MV-4-11 (cell line): ENCODE measurements at regions not wholly inside any gene's neighbourhood (a gene's known extent, or its start where the extent isn't known, plus 50 kb on each side); places are given as distances from the start of the nearest gene placed in this dataset.
"Not testable (repeated sequence)": the region's sequence is repeated elsewhere in the genome, so short reads cannot be mapped to it uniquely, and the experiment has no call there.

ENCODE experiments used
- DNase-seq: peaks from one replicate; lab custom pipeline; 2025; lab: John Stamatoyannopoulos, UW

GRCh38 chr10:47626975-47627374, 103.5 kb upstream of the AGAP9 start:
- DNase-seq: not testable (repeated sequence)

GRCh38 chr10:47622719-47623118, 99.3 kb upstream of the AGAP9 start:
- peak; percentile 74 for DNase-seq

DNA sequence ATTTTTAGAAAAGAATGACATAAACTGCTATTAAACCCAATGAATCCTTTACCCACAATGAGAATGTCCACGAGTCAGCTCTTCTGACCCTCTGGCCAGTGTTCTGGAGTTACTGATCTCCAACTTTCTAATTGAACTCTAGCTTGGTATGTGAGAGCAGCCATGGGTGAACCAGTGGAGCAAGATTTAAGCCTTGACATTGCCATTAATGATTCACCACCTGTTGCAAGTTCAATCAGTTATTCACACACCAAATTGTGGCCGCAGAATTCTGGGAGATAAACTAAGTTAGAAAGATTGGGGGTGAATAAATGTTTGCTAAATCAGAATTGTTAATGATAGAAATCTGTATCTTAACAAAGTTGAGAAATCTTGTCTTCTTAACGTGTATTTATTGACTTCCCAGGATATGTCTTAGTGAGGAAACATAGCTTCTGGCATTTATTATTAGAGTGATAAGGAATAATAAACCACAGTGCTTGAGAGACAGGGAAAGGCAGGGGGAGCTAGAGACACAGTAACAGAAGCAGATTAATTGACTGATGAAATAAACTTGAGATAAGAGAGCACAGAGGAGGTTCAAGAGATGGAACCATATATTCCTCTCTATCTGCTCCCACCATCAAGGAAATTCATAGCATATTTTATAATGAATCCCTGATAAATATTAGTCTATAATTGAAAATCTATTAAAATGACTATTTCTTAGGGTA, 96.0 kb upstream of the AGAP9 start:
- not testable (repeated sequence) for DNase-seq

DNA sequence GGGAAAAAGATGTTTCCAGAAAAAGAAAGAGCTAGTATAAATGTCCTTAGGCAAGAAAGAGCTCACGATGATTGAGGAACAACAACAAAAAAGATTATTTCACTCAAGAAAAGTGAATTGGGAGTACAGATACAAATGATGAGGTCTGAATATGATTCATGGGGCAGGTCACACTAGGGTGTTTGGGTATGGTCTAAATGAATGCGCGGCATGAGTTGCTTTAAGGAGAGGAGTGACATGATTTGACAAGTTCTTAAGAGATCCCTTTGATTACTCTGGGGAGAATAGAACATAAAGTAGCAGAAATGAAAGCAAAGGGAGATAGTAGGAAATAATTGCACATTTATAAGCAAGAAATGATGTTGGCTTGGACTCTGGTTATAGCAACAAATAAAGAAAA, 85.9 kb upstream of the AGAP9 start:
- DNase-seq: not testable (repeated sequence)

DNA sequence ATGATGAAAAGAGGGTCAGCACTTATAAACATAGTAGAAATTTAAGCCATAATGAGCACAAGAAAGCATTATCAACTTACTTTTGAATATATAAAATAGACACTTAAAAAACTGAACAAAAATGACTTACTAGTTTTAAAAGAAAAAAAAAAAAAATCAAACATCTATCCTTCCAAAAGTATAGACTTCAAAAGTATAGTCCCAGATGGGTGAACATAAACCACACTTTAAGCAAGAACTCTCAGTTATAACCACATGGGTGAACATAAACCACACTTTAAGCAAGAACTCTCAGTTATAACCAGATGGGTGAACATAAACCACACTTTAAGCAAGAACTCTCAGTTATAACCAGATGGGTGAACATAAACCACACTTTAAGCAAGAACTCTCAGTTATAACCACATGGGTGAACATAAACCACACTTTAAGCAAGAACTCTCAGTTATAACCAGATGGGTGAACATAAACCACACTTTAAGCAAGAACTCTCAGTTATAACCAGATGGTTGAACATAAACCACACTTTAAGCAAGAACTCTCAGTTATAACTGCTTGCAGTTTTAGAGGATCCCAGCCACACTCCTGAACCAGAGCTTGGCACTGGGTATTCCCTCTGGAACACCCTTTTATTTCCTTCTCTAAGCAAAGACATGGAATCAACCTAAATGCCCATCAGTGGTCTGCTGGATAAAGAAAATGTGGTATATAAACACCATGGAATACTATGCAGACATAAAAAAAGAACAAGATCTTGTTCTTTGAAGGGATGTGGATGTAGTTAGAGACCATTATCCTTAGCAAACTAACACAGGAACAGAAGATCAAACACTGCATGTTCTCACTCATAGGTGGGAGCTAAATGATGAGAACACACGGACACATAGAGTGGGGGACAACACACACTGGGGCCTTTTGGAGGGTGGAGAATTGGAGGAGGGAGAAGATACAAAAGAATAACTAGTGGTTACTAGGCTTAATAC, 82.6 kb upstream of the AGAP9 start:
- not testable (repeated sequence) for DNase-seq

DNA sequence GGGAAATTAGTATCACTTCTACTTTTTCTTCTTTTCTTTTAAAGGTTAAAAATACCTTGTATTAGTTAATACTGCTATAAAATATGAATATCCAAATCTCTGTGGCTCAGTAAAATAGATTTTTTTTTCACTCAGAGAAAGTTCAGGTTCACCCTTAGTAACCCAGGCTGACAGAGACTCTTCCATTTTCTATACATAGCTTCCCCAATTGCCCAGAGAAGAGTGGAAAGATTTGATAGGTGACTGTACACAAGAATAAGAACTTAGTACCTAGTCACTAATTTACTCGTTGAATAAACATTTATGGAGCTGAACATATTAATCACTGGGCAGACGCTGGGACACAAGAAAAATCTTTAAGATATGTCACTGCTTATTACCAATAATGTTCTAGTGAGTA, 77.2 kb upstream of the AGAP9 start:
- not testable (repeated sequence) for DNase-seq

- DNase-seq: not testable (repeated sequence)
Observed at GRCh38 chr10:47600127-47600526, 76.7 kb upstream of the AGAP9 start.

GRCh38 chr10:47599657-47600056, 76.2 kb upstream of the AGAP9 start:
- DNase-seq: not testable (repeated sequence)

GRCh38 chr10:47593805-47594204, 70.4 kb upstream of the AGAP9 start:
- DNase-seq: not testable (repeated sequence)

DNA sequence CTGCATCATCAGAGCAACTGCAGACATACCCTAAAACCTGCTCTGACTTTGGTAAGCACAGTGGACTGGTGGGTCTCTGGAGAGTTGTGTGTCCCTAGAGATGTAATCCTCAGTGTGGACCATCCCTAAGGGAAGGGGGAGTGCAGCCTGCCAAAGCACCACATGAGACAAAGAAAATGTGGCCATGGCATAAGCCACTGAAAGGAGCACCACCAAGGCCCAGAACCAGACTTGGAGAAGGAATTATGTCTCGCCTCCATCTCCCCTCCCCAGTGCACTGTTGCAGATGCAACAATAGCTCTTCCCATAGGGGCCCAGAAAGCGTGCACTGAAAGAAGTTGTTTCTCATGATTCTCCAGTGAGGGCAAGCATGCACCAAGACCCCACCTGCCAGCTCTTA, 69.7 kb upstream of the AGAP9 start:
- DNase-seq: not testable (repeated sequence)

DNA sequence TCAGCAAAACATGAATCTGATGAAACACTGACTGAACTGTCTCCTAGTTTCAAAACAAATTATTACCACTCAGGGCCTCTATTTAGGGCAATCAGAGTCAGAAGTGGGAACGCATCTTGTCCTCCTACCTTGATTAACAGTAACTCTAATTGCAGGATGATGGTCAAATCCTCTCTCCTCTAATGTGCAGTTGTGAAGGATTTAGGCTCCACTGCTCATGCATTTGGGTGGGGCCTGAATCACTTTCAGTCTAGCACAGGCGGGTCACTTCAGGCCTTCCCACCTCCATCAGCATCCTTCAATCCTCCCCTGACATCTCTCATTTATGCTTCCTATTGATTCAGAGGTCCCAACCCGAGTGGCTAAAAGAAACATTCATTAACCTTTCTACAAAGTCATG, 67.5 kb upstream of the AGAP9 start:
- not testable (repeated sequence) for DNase-seq

- peak; percentile 52 for DNase-seq
Observed at GRCh38 chr10:47590534-47590933, 67.1 kb upstream of the AGAP9 start.

DNA sequence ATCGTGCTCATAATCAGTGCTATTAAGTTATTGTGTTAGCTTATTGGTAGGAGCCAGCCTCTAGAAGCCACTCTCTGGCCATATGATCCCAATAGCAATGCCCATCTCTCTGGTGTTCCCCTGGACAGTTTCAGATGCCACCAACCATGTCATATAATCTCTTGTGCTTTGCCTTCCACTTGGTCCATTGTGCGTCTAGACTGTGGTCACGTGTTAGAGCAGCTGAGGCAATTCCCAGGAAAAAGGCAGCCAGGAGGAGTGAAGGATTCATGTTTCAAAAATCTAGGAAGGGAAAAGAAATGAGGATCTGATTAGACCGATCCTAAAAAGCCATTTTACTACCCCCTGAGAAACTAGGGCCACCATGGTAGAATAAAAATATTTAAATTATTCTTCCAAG, 58.6 kb upstream of the AGAP9 start:
- DNase-seq: not testable (repeated sequence)

GRCh38 chr10:47580063-47580462, 56.6 kb upstream of the AGAP9 start:
- not testable (repeated sequence) for DNase-seq

DNA sequence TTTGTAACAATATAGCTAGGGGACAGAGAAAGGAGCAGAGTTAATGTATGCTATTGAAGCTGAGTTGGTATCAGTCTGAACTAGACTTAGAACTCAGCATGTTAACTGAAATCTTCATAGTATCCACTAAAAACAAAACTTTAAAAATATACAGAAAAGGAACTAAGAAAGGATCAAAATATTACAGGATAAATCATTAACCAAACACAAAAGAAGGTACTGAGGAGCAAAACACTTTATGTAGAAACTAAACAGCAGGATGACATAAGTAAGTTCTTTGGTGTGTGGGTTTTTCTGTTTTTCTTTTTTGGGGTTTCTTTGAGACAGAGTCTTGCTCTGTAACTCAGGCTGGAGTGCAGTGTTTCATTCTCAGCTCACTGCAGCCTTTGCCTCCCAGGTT, 55.1 kb upstream of the AGAP9 start:
- not testable (repeated sequence) for DNase-seq
